HG03095 (cell line): ENCODE measurements at regions not wholly inside any gene's neighbourhood (a gene's known extent, or its start where the extent isn't known, plus 50 kb on each side); places are given as distances from the start of the nearest gene placed in this dataset.

Experiments
- ATAC-seq: cut with Tn5 transposase; IDR thresholded peaks from one replicate; pipeline ENCODE4 v1.9.1; 2021; ENCODE audit warnings: moderate library complexity; ENCODE audit not compliant: unreplicated experiment

- ATAC-seq = no peak
Observed at GRCh38 chr2:176388861-176389260, 119.6 kb downstream of the MTX2 start.

GRCh38 chr2:176390276-176391147, 121.3 kb downstream of the MTX2 start:
- no peak for ATAC-seq

- no peak for ATAC-seq
Observed at GRCh38 chr2:176391148-176391419, 121.8 kb downstream of the MTX2 start.

- no peak for ATAC-seq
Observed at GRCh38 chr2:176392249-176392648, 123.0 kb downstream of the MTX2 start.

DNA sequence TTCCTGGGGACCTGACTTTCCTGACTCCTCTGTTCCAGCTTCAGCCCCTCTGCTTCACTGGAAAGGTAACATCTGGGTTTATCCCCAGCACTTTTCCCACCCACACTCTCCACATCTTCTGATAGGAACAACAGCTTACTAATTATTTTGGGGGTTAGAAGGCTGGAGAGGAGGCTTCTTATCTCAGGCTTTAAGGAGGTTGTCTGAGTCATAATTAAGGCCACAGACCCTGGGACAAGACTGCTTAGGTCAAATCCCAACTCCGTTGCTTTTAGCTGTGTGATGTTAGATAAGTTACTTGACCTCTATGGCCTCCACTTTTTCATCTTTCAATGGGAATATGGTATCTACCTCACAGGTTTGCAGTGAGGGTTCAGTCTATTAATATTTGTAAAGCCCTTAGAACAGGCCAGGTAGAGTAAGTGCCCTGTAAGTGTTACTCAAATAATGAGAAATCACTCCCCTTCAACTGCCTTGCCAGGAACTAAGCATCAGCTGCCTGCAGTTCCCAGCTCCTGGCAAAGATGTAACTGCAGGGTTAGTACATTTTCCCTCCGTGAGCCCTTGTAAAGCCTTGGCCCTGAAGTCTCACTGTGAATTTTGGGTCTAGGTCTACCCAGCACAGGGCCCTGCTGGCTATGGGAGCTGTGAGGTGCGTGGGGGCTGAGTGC, 123.6 kb downstream of the MTX2 start:
- no peak for ATAC-seq

DNA sequence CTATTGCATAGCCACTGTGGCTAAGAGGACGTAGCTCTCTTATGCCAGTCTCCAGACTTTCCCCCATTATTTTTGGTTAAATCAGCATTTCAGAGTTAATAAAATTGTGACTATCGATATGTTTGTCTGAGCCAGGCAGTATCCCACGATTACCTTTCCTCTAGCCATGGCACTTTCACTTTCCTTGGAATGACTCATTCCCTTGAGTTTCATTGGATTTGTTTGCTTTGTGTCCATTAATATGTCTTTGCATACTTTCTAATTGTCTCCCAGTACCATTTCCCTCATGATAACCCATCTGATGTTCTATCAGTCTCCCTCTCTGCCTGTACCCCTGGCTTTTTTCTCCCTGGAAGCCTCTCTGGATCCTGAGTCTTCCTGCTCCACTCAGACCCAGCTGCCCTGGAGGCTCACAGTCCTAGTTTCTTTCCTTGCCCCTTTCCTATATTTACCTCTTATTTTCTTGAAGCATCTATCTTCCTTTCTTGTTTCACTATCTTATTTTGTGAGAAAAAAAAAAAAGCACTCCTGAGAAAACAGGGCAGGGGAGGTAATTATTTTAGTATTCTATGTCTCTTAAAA, 126.1 kb downstream of the MTX2 start:
- ATAC-seq = no peak

- no peak for ATAC-seq
Observed at GRCh38 chr2:176398243-176399073, 129.2 kb downstream of the MTX2 start.

GRCh38 chr2:176399074-176399598, 129.9 kb downstream of the MTX2 start:
- no peak for ATAC-seq

- ATAC-seq = no peak
Observed at GRCh38 chr2:176405477-176405876, 136.2 kb downstream of the MTX2 start.

- no peak for ATAC-seq
Observed at GRCh38 chr2:176407706-176408105, 138.5 kb downstream of the MTX2 start.

DNA sequence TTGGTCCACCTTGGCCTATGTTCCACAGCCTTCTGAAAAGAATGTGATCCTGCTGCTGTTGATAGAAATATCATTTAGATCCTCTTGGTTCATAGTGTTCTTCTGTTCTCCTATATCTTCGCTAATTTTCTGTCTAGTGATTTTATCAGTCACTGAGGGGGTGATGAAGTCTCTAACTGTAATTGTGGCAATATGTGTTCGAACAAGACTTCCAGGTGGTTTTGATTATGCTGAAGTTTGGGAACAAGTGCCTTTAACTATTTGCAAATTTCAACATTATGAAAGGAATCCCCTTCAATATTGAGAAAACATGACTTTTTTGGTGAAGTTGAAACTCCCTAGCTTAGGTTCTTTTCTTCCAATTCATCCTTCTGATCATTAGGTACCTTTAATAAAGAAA, 140.4 kb downstream of the MTX2 start:
- ATAC-seq = no peak

DNA sequence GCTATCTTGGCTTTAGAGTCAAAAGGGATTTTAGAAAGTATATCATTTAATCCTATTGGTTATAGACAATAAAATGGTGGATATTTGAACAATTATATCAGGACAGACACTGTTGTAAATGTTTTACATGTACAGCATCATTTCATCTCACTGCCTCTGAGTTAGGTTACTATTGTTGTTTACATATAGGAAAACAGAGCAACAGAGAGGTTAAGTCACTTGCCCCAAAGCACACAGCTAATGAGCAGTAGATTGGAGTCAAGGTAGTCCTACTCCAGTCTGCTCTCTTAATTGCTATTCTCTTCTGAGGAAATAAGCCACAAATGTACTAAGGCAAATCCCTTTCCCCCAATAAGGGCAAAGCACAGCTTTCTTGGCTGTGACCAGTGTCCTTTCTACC, 142.9 kb downstream of the MTX2 start:
- ATAC-seq = no peak

- no peak for ATAC-seq
Observed at GRCh38 chr2:176413786-176414185, 144.5 kb downstream of the MTX2 start.

GRCh38 chr2:176414641-176415040, 145.4 kb downstream of the MTX2 start:
- no peak for ATAC-seq

- ATAC-seq = no peak
Observed at GRCh38 chr2:176415174-176415895, 146.1 kb downstream of the MTX2 start.

DNA sequence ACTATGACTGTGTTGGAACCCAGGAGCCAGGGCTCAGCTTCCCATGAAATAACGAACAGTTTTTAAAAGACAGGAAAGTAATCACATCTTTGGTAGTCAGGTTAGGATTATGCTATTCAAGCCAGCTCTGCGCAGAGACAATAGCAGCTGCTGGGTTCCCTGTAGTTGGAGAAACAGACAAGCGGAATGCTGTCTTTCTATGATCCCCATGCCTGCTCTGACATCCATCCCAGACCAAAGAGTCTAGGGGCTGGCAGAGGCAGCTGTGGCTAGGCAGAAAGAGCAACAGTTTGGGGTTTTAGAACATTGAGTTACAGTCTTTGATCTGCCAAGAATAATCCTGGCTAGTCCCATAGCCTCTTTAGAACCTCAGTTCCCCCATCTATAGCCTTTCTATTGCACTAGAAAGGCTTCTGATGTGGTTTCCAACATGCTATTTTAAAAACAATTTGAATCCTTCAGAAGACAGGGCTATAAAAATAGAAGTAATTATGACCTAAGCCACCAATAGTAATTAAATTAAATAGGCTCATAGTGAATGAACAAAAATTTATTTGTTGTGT, 146.8 kb downstream of the MTX2 start:
- ATAC-seq = no peak

DNA sequence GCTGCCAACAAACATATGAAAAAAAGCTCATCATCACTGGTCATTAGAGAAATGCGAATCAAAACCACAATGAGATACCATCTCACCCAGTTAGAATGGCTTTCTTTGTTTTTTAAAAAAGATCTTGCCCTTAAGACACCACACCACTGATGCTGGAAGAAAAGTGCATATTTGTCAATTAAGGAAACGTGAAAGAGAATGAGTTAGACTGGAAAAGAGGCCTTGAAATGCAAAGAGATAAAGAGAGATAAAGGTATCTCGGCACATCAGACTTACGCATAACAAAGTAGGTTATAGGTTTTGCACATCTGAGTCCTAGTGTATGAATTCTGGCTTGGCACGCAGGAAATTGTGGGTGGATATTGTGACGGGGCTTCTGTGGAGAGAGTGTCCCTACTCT, 149.5 kb downstream of the MTX2 start:
- ATAC-seq = no peak

GRCh38 chr2:176419591-176420071, 150.4 kb downstream of the MTX2 start:
- no peak for ATAC-seq

GRCh38 chr2:176421297-176422050, 152.2 kb downstream of the MTX2 start:
- ATAC-seq = no peak
